Non-pigmented ciliary epithelial cell (primary cell): ENCODE measurements at regions not wholly inside any gene's neighbourhood (a gene's known extent, or its start where the extent isn't known, plus 50 kb on each side); places are given as distances from the start of the nearest gene placed in this dataset.
"Not testable (repeated sequence)": the region's sequence is repeated elsewhere in the genome, so short reads cannot be mapped to it uniquely, and the experiment has no call there.

Experiments
- DNase-seq: peaks from one replicate; pipeline ENCODE4 v3.0.0-alpha.2; 2010; ENCODE audit warnings: low read depth

DNA sequence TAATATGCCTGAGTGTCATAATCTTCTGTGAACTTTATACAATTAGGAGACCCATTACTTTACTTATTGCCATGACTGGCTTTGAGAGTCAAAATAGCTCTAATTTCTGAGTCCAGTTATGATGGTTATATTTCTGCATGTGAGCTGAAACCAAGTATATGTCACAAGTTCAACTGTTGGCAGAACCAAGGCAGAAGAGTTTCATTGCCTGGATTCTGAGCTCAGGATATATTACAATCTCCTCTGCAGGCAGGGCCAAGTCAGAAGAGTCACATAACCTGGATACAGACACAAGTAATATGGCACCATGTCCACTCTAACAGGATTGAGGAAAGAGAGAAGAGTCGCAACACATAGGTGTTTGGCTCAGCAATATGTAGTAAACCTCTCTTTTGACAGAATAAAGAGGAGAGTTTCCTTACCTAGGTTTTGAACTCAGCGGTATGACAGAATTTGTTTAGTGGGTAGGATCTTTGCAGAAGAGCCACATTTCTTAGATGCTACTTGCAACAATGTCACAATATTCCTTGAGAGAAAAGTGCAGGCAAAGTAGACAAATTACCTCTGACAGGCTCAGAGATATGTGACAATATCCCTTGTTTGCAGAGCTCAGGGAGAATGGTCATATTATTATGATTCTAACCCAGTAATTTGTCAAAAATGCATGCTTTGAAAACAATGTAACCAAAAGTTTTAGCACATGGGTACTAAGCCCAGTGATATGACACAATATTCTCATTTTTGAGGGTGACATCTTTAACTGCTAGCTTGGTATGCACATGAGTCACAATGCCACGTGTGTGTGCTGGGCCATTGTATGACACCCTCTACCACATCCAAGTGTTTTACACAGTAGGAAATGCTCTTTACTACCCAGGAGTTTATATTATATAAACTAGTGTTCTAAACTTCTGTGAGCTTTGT is 895.3 kb upstream of the AMELY start:
- DNase-seq = no peak

DNA sequence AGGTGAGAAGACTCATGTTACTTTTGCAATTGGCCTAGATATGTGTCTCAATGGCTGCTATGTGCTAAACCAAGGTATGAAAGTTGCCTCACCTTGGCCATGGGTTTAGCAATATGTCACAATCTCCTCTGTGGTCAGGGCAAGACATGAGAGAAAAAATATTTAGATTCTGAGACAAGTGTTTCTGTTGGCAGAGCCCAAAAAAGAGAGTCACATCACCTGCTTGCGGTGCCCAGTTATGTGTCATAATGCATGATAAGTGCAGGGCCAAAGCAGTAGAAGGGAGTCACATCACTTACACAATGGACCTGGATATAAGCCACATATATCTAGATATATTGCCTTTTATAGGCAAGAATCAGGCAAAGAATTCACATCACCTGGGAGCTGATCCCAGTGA is 894.1 kb upstream of the AMELY start:
- DNase-seq = no peak

- DNase-seq = no peak
These were observed 892.2 kb upstream of the AMELY start for GRCh38 chrY:7803737-7804136.

GRCh38 chrY:7796128-7796527 is 884.6 kb upstream of the AMELY start:
- DNase-seq = no peak

GRCh38 chrY:7794441-7794840 is 882.9 kb upstream of the AMELY start:
- peak; percentile 47 for DNase-seq

DNA sequence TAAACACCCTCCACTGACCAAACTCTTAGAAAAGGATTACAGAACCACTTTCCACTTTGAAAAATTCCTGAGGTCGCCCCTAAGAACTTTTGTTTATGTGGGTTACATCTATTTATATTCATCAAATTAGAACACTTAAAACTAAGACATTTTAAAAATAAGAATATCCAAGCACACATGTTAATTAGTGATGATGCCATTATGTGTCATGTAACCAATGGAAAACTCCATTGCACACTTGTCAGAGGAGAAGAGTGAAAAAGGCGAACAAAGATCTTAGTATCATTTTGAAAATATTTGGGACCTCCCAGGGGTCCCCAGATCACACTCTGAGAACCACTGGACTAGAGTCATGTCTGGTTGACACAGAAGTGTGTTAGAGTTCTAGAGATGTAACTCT is 882.4 kb upstream of the AMELY start:
- DNase-seq = no peak

- DNase-seq = no peak
These were observed 880.9 kb upstream of the AMELY start for GRCh38 chrY:7792431-7792830.

DNA sequence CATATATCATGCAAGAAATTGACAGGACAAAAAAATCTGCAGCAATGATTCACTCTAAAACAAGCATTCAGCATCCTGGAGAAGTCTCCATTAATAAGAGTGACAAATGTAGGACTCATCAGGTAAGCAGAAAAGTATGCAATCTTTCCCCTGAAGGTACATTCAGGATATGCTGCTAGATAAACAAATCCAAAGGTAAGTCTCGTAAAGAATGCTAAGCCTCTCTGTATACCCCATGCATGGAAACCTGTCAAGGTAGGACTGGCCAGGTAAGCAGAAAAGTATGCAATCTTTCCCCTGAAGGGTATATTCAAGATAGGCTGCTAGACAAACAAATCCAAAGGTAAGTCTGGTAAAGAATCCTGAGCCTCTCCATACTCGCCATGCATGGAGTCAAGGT is 869.9 kb upstream of the AMELY start:
- DNase-seq = no peak

DNA sequence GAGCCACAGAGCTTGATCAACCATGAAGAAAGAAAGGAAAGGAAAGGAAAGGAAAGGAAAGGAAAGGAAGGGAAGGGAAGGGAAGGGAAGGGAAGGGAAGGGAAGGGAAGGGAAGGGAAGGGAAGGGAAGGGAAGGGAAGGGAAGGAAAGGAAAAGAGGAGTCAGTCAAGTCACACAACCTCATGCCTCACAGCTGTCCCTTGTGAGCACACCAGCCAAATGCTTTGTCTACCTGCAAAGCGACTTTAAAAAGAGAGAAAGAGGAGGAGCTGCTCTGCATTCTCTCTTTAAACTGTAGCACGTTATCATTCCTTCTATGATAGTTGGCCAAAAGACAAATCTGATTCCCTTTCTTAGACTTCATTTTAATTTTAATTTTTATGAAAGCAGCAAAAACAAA is 863.9 kb upstream of the AMELY start:
- not testable (repeated sequence) for DNase-seq

DNA sequence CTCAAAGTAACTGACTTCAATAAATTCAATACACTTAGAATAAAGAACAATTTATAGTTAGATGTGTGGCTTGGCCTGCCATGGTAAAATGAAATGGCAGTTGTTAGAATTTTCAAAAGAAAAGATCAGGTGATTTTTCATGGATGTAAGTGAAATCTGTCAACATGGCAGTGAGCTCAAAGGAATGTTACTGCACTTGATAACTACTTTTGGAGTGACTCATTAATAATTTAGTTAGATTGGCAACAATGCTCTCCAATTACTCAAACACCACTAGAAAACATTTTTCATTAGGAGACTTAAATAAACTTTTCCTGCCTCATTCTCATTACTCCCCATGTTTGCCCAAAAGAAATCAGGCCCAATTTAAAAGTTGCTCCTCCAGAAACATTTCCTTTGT is 860.2 kb upstream of the AMELY start:
- DNase-seq = no peak

DNA sequence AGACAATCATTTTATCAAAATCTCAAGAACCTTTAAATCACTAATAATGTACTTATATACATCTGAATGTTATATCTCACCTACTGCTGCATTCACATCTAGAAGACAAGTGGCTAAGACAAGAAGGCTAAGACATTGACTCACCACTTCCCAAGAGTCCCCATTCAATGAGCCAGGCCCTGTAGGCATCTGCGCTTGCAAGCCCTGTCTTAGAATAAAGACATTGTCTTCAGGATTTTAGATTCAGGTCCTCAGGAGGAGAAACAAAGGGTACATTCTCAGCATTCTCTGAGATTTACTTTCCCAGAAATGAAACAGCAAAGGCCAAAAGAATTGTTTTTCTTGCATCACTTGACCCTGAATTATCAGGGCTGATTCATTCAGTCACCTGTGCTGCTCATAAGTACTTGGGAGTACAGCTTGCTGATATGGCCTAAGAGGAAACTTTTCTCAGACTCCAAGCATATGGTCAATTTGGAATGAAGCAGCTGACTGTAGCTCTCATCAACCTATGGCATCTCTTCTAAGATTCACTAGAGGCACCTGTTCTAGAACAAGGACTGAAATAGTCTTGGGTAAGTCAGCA is 858.3 kb upstream of the AMELY start:
- peak; percentile 27 for DNase-seq

GRCh38 chrY:7768901-7769300 is 857.3 kb upstream of the AMELY start:
- DNase-seq = no peak

- no peak for DNase-seq
These were observed 842.2 kb upstream of the AMELY start for GRCh38 chrY:7753711-7754110.

- no peak for DNase-seq
These were observed 835.2 kb upstream of the AMELY start for GRCh38 chrY:7746781-7747180.

DNA sequence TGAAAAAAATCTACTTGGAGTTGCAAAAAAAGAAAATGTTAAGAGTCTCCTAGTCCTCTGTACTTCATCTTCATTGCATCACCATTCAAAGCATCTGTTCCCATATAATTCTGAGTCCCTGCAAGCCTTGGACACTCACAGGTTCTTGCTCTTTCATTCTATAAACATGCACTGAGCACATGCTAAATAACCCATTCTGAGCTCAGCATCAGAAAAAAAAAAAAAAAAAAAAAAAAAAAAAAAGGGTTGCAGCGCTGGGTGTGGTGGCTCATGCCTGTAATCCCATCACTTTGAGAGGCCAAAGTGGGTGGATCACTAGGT is 834.0 kb upstream of the AMELY start:
- DNase-seq = no peak

- DNase-seq = no peak
These were observed 833.4 kb upstream of the AMELY start for GRCh38 chrY:7744691-7745580.

GRCh38 chrY:7736847-7737365 is 825.4 kb upstream of the AMELY start:
- no peak for DNase-seq

GRCh38 chrY:7731651-7732050 is 820.1 kb upstream of the AMELY start:
- no peak for DNase-seq

- no peak for DNase-seq
These were observed 819.1 kb upstream of the AMELY start for GRCh38 chrY:7730664-7731063.

- DNase-seq = no peak
These were observed 818.5 kb upstream of the AMELY start for GRCh38 chrY:7730071-7730470.

- no peak for DNase-seq
These were observed 817.9 kb upstream of the AMELY start for GRCh38 chrY:7729318-7730011.

DNA sequence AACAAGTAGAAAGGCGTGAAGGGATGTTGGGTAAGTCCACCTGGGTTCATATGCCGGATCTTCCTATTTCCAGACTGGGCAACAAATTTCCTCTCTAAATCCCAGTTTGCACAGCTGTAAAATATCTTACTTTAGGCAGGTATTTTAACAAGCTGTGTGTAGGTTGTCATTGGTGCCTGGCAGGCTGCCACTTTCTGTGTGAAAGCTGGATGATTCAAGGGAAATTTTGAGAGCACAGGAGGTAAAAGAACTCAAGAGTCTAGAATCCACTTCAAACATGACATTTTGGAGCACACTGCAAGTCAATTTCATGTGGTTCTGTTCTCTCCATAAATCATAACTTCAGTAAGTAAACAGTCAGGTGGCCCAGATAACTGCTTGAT is 817.4 kb upstream of the AMELY start:
- DNase-seq = no peak
